Inferior parietal cortex (tissue), 1 donor: ENCODE measurements at regions not wholly inside any gene's neighbourhood (a gene's known extent, or its start where the extent isn't known, plus 50 kb on each side); places are given as distances from the start of the nearest gene placed in this dataset.
"Not testable (repeated sequence)": the region's sequence is repeated elsewhere in the genome, so short reads cannot be mapped to it uniquely, and the experiment has no call there.

ENCODE experiments used
- DNase-seq: peaks from one replicate; pipeline ENCODE4 v3.0.0-alpha.2; 2016; ENCODE audit errors: extremely low spot score

- no peak for DNase-seq
Observed at GRCh38 chr6:18527836-18528743, 140.9 kb downstream of the RNF144B start.

DNA sequence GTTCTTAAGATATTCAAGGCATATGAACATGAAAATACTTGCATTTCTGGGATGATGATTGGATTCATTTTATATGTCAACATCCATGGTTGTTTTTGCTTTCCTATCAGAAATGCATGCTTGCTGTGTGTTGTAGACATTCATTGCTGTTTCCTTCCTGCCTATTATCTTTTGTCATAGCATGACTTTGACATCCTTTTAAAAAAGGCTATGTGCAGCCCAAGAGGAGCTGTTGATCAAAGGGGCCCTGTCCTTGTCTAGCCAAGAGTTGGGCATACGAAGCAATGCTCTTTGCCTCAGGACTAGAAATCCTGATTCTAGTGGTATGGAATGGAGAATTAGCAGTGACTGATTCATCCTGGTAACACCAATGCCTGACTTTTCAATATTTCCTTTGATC lies 143.1 kb downstream of the RNF144B start:
- no peak for DNase-seq

- DNase-seq, result no peak
Observed at GRCh38 chr6:18532139-18532538, 145.0 kb downstream of the RNF144B start.

DNA sequence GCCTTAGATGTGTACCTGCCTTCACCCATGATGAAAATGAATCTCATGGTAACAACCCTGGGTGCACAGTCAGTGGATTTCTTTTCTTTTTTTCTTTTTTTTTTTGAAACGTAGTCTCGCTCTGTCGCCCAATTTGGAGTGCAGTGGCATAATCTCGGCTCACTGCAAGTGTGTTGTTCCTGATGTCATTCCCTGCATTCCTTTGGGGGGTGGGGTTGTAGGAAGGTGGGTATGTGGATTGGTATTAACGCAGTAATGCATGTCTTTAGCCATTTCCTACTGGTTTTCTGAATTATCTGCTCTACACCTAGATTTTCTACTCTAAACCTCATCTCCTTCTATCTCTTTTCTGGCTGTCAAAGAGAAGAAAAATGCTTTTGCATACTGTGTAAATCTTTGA lies 146.6 kb downstream of the RNF144B start:
- DNase-seq, result no peak

DNA sequence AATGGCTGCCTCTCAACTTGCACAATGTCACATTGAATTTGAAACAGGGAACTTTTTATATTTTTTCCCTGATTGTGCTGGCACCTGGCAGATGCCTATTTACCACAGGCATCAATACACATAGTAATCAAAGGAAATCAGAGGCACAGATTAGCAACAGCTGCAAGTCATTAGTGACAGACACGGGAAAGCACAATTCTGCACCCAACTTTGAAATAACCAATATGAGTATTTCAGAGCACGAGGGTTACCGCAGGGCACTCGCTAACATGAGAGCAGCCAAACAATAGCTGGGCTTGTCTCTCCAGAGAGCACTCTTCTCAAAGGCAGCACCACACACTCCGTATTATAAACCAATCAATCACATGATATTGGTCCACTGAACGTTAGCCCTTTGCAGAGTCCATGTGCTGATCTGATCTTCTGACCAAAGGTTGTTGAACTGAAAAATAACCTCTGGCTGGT lies 149.5 kb downstream of the RNF144B start:
- peak; percentile 13 for DNase-seq

GRCh38 chr6:18538315-18538714 lies 151.2 kb downstream of the RNF144B start:
- DNase-seq, result no peak

- no peak for DNase-seq
Observed at GRCh38 chr6:18543051-18543450, 155.9 kb downstream of the RNF144B start.

GRCh38 chr6:18545142-18545541 lies 158.0 kb downstream of the RNF144B start:
- DNase-seq, result not testable (repeated sequence)

GRCh38 chr6:18545726-18546125 lies 158.6 kb downstream of the RNF144B start:
- no peak for DNase-seq

DNA sequence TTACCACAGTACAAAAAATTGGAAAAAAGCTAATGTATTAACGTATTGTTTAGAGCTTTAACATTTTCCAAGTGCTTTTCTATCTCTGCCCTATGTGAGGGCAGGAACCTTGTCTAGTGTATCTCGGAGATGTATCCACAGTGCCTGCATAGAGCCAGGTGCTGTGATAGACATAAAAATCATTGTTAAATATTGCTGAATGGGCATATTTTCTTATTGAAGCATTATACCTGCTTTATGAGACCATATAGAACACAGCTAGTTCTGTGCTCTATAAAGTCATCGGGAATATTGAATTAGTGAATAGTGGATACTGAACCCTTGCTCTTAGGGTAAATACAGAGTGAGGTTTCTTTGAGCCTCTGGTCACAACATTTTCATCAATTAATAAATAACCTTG lies 163.0 kb downstream of the RNF144B start:
- DNase-seq, result no peak

GRCh38 chr6:18551228-18551627 lies 164.1 kb downstream of the RNF144B start:
- DNase-seq, result no peak

DNA sequence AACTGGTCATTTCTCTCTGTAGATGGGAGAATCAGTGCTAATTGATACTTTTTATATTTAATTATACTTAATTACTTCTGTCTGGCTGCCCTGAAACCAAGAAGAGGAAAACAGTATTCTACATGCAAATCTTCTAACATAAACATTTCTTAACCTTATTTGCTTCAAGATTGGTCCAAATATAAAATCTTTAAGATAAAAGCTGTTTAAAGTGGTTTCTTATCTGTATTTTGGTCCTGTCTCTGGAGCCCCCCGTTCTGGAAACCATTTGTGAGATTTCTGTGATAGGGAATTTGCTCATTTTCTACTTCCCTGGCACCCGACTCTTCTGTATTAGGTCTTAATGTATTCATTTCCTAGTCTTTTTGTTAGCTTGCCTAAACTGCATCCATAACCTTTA lies 168.6 kb downstream of the RNF144B start:
- no peak for DNase-seq

DNA sequence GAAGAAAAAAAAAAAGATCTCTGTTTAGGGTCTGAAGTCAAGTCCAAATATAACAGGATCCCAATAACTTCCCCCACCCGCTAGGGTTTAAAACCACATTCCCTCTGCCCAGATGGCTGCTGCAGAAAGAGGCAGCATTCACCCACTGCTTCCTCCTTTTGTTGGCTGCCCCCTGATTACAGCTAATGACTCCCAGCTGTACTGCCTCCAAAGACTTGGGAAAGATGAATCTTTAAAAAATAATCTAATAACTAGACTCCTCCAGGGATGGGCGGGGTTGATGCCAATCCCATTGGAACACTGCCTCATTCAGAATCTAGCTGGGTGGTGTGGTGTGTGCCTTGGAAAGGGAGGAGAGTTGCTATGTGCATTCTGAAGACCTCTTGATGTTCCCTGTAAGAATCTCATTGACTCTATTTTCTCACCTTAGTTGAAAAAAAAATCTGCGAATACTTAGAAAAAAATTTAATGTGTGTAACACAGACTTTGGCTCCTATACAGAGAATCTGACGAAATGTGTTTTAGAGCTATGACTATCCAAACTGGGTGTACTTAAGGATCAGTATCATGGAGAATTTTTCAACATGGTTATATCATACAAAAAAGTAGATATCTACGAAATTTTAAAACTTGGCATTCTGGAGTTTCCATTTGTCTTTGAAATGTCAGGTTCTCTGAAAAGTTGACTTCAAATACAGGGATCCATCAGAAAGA lies 174.0 kb downstream of the RNF144B start:
- no peak for DNase-seq

GRCh38 chr6:18562726-18563125 lies 175.6 kb downstream of the RNF144B start:
- DNase-seq, result no peak

DNA sequence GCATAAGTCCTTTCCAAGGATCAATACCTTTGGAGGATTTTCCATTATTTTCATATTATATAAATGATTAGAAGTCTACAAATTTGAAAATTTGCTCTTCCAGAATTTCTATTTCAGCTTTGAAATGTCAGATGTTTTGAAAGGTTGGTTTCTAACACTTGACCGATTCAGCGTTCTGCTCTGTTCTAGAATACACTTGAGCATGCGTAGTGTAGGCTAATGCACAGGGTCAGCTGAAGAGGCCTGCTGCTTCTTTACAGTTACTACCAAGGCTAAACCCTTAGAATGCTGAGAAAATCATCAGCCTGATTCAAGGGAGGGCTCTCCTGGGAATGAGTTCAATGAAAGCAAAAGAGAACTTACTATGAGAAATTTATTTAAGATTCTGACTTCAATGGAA lies 177.6 kb downstream of the RNF144B start:
- DNase-seq, result no peak

GRCh38 chr6:18565231-18565630 lies 178.1 kb downstream of the RNF144B start:
- DNase-seq, result no peak

GRCh38 chr6:18567380-18567779 lies 180.2 kb downstream of the RNF144B start:
- no peak for DNase-seq

DNA sequence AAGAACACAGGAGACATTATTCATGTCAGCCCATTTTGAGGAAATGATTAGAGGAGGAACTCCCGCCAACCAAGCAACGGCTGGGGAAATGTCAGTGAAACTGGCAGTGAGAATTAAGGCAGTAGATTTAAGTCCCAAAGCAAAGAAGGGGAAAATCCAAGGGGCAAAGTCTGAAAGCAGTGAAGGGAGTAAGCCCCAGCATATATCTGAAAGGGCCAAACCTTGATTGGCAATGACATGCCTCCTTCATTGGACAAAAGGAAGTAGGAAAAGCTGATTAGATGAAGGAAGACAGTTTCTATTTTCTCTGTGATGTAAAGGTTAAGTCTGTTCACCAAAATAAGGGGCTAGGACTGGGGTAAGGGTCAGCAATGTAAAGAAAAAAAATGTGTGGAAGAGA lies 190.3 kb downstream of the RNF144B start:
- DNase-seq, result no peak

DNA sequence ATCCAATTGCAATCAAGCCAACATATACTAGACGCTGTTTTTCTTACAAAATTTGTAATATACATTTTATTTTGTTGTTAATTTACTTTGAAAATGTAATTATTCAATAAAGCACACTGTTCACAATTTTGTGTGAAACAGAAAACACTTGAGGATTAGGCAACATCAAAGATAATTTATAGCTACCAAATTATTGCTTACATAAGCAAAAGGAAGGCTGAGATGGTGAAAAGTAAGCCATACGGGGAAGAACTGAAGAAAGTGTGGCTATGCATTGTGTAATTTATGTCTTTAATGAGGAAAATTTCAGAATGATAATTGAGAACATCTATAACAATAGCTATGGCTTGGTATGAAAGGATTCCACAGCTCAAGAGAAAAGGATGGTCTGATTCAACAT lies 192.0 kb downstream of the RNF144B start:
- no peak for DNase-seq

DNA sequence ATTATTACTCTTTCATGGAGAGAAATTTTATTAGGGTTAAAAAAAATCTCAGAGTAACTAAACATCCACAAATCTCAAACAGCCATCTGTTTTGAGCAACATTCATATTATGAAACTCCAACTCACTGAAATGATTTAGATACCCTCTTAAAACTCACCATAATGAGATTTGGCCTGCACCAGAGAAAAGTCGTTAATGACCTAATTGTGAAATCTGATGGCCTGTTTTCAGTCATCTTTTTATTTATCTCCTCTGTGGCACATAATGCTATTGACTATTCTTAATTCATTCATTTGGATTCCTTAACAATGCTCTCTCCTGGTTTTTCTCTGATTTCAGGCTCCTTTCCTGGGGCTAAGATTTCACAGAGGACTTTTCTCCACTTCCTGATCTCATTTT lies 192.7 kb downstream of the RNF144B start:
- DNase-seq, result no peak

GRCh38 chr6:18584372-18584771 lies 197.2 kb downstream of the RNF144B start:
- DNase-seq, result no peak

DNA sequence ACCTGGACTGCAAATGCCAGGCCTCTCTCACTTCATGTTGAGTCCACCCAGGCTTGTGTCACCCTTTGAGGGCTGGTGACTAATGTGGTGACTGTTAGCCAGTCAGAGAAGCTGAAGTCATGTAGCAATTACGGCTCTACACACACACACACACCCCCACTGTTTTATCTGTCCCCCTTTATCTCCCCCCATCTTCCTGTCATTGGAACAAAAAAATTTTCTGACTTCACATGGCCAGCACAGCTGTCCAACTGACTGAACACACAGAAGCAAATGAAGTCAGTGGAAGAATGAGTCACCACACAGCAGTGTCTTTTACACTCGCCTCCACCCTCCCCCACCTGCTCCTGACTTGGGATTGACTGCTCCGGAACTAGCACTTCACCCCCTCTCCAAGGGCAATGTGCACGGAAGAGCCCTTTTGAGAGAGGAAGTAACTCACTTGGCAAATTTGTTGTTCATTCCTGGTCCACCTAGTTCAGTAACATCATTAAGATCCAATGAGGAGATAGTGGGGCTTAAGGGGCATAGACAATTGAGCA lies 198.0 kb downstream of the RNF144B start:
- DNase-seq, result no peak

DNA sequence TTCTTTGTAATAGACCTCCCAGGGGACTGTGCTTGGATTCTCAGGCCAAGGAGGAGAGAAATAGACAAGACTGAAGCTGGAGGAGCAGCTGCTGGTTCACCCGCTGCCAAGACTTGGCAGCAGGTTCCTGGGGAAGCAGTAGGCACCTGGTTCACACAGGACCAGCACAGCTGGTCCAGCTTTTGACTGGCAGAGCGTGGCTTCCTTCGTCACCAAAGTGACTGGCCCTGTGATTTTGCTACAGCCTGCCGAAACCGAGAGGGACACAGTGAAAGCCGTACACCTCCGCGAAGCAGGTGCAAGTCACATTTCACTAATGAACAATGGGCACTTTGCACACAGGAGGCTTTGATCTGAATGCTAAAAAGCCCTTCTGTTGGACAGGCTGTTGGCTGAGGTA lies 199.0 kb downstream of the RNF144B start:
- DNase-seq, result no peak
